ENCODE measurements at regions not wholly inside any gene's neighbourhood (a gene's known extent, or its start where the extent isn't known, plus 50 kb on each side); places are given as distances from the start of the nearest gene placed in this dataset.

GRCh38 chr2:118442046-118442445 is 353.8 kb downstream of the INSIG2 start:
- H3K79me2 ChIP-seq (ENCODE audit: insufficient read depth, low read length) = no peaks in the 10 kb centered on the region
- no peaks in the 10 kb centered on the region for H3K9me3 ChIP-seq (ENCODE audit: insufficient read depth, low read length)
- H2AFZ ChIP-seq (ENCODE audit: low read depth, low read length, severe bottlenecking) = no peak overlapping the region
- no peaks in the 10 kb centered on the region for H3K9me2 ChIP-seq (replicated peaks; ENCODE audit: insufficient read depth, low read length)
- no peaks in the 10 kb centered on the region for H3K27me3 ChIP-seq (ENCODE audit: low read length)
- H3F3A ChIP-seq (ENCODE audit: insufficient read depth) = no peaks in the 10 kb centered on the region
- TF ChIP-seq EZH2phosphoT487 (conservative IDR thresholded peaks at IDR 0.05; ENCODE audit: low read length) = no peak
- no peak for TF ChIP-seq CTCF (IDR thresholded peaks at IDR 0.05; ENCODE audit: insufficient read depth, low read length, poor library complexity, severe bottlenecking)
- H3K27ac ChIP-seq (ENCODE audit: low read depth, low read length) = no peak overlapping the region
- H3K36me3 ChIP-seq (ENCODE audit: low read length) = no peaks in the 10 kb centered on the region
- H3K4me2 ChIP-seq (ENCODE audit: low read depth, low read length, poor library complexity, severe bottlenecking) = no peak overlapping the region
- H3K9ac ChIP-seq (ENCODE audit: low read length) = no peak overlapping the region
- H4K20me1 ChIP-seq (ENCODE audit: low read depth, low read length) = no peaks in the 10 kb centered on the region
- no peak overlapping the region for H3K4me3 ChIP-seq (ENCODE audit: insufficient read depth, low read length, poor library complexity, severe bottlenecking)

GRCh38 chr2:118440404-118441098 is 352.3 kb downstream of the INSIG2 start:
- Histone ChIP-seq H3K4me3 (ENCODE audit: insufficient read depth, low read length, poor library complexity, severe bottlenecking) (no peak overlapping the region), H3K27me3 (ENCODE audit: low read length) (no peaks in the 10 kb centered on the region), H3F3A (ENCODE audit: insufficient read depth) (no peaks in the 10 kb centered on the region), H3K36me3 (ENCODE audit: low read length) (no peaks in the 10 kb centered on the region), H3K9me3 (ENCODE audit: insufficient read depth, low read length) (no peaks in the 10 kb centered on the region), H3K9ac (ENCODE audit: low read length) (no peak overlapping the region), H4K20me1 (ENCODE audit: low read depth, low read length) (no peaks in the 10 kb centered on the region), H3K79me2 (ENCODE audit: insufficient read depth, low read length) (no peaks in the 10 kb centered on the region), H3K4me2 (ENCODE audit: low read depth, low read length, poor library complexity, severe bottlenecking) (no peak overlapping the region), H3K27ac (ENCODE audit: low read depth, low read length) (no peak overlapping the region), H2AFZ (ENCODE audit: low read depth, low read length, severe bottlenecking) (no peak overlapping the region), H3K9me2 (replicated peaks; ENCODE audit: insufficient read depth, low read length) (no peaks in the 10 kb centered on the region)
- no peak for TF ChIP-seq EZH2phosphoT487 (conservative IDR thresholded peaks at IDR 0.05; ENCODE audit: low read length)
- TF ChIP-seq CTCF (IDR thresholded peaks at IDR 0.05; ENCODE audit: insufficient read depth, low read length, poor library complexity, severe bottlenecking) = no peak

- H3K9me2 ChIP-seq (replicated peaks; ENCODE audit: insufficient read depth, low read length) = no peaks in the 10 kb centered on the region
- TF ChIP-seq EZH2phosphoT487 (conservative IDR thresholded peaks at IDR 0.05; ENCODE audit: low read length) (no peak), CTCF (IDR thresholded peaks at IDR 0.05; ENCODE audit: insufficient read depth, low read length, poor library complexity, severe bottlenecking) (no peak)
- no peaks in the 10 kb centered on the region for H4K20me1 ChIP-seq (ENCODE audit: low read depth, low read length)
- H3K9ac ChIP-seq (ENCODE audit: low read length) = no peak overlapping the region
- no peaks in the 10 kb centered on the region for H3F3A ChIP-seq (ENCODE audit: insufficient read depth)
- no peaks in the 10 kb centered on the region for H3K27me3 ChIP-seq (ENCODE audit: low read length)
- no peaks in the 10 kb centered on the region for H3K79me2 ChIP-seq (ENCODE audit: insufficient read depth, low read length)
- no peaks in the 10 kb centered on the region for H3K9me3 ChIP-seq (ENCODE audit: insufficient read depth, low read length)
- H3K36me3 ChIP-seq (ENCODE audit: low read length) = no peaks in the 10 kb centered on the region
- H2AFZ ChIP-seq (ENCODE audit: low read depth, low read length, severe bottlenecking) = no peak overlapping the region
- no peak overlapping the region for H3K4me2 ChIP-seq (ENCODE audit: low read depth, low read length, poor library complexity, severe bottlenecking)
- no peak overlapping the region for H3K4me3 ChIP-seq (ENCODE audit: insufficient read depth, low read length, poor library complexity, severe bottlenecking)
- no peak overlapping the region for H3K27ac ChIP-seq (ENCODE audit: low read depth, low read length)
Measured at GRCh38 chr2:118437501-118437900, 349.2 kb downstream of the INSIG2 start.

Measured in SU-DHL-6 (cell line).